ENCODE measurements at regions not wholly inside any gene's neighbourhood (a gene's known extent, or its start where the extent isn't known, plus 50 kb on each side); places are given as distances from the start of the nearest gene placed in this dataset.

DNA sequence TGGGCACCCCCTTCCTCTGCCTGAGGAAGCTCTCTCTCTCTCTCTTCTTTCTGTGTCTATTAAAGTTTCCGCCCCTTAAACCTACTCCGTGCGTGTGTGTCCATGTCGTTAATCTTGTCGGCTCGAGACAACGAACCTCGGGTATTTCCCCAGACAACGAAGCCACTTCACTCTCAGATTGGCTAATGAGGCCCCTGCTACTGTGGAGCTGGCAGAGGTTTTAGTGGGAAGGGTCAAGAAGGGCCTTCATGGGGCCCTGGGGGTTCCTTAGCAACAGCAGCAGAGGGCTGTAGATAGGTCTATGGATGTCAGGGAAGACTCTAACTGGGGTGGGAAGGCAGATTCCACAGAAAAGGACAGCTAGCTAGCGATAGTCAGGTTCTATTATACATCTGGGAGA is 239.8 kb upstream of the RAB4A start:
- no peak for DNase-seq (ENCODE audit: low spot score)
- TF ChIP-seq, protein P1, sequence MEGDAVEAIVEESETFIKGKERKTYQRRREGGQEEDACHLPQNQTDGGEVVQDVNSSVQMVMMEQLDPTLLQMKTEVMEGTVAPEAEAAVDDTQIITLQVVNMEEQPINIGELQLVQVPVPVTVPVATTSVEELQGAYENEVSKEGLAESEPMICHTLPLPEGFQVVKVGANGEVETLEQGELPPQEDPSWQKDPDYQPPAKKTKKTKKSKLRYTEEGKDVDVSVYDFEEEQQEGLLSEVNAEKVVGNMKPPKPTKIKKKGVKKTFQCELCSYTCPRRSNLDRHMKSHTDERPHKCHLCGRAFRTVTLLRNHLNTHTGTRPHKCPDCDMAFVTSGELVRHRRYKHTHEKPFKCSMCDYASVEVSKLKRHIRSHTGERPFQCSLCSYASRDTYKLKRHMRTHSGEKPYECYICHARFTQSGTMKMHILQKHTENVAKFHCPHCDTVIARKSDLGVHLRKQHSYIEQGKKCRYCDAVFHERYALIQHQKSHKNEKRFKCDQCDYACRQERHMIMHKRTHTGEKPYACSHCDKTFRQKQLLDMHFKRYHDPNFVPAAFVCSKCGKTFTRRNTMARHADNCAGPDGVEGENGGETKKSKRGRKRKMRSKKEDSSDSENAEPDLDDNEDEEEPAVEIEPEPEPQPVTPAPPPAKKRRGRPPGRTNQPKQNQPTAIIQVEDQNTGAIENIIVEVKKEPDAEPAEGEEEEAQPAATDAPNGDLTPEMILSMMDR (IDR thresholded peaks at IDR 0.05; ENCODE audit: extremely low read depth, missing control alignments), result no peak

DNA sequence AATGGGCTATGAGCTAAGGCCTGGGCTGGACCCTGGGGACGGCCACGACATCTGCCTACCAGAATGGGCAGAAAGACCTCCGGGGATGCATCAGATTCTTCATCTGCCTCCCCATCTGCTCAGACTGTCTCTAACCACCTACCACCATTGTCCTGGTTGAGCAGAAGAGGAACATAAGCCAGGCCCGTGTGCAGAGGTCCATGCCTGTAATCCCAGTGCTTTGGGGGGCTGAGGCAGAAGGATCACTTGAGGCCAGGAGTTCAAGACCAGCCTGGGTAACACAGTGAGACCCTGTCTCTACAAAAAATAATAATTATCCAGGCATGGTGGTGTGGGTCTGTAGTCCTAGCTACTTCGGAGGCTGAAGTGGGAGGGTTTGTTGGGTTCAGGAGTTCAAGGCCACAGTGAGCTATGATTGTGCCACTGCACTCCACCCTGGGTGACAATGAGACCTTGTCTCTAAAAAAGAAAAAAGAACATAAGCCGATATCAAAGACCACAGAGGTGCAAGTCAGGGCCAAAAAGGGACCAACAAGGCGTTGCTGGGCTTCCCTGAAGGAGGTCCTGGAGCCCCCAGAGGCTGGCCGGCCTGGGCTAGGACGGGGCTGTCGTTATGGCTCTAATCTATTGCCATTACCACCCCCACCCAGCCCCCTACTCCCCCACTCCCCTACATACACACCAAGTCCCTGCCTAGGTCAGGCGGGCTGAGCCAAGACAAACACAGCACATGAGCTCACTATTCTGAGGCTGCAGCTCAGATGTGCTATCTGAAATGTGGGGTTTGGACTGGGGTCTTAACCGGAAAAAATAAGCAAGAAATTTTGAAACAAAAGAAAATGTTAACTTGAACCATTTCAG is 239.2 kb upstream of the RAB4A start:
- DNase-seq (ENCODE audit: low spot score), result no peak
- TF ChIP-seq, protein P1 (IDR thresholded peaks at IDR 0.05; ENCODE audit: extremely low read depth, missing control alignments), result no peak

DNA sequence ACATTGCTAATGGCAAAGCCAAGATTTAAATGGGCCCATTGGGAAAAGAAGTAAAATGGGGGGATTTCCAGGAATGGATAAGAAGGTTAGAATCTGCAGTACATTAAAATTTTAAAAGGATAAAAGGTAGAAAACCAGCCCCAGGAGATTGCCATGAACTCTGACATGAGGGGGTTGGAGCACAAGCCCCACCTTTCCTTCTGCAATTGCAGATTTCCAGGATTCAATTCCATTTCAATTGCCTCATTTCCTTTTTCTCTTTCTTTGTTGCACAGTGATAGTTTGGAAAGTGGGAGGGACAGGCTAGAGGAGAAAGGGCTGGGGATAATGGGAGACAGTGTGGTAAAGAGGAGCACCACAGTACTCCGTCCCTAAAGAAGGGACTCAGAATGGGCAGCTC is 238.5 kb upstream of the RAB4A start:
- no peak for DNase-seq (ENCODE audit: low spot score)
- TF ChIP-seq, protein P1 (IDR thresholded peaks at IDR 0.05; ENCODE audit: extremely low read depth, missing control alignments), result no peak

DNA sequence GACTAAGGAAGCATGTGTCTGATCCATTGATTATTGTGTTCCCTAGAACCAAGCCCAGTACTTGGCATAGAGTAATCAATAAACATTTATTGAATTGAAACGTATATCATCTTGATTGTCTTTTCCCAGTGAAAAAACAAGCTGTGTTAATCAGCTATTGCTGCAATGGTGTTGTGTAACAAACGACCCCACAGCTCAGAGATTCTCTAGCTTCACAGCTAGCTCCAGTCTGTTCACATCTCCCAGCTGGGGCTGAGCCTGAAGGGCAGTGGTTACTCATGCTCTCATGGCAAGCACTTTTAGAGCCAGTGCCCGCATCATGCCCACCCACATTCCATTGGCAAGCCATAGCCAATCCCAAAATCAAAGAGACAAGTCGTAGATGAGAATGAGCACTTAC is 237.4 kb upstream of the RAB4A start:
- DNase-seq (ENCODE audit: low spot score), result no peak
- TF ChIP-seq, protein P1 (IDR thresholded peaks at IDR 0.05; ENCODE audit: extremely low read depth, missing control alignments), result no peak

DNA sequence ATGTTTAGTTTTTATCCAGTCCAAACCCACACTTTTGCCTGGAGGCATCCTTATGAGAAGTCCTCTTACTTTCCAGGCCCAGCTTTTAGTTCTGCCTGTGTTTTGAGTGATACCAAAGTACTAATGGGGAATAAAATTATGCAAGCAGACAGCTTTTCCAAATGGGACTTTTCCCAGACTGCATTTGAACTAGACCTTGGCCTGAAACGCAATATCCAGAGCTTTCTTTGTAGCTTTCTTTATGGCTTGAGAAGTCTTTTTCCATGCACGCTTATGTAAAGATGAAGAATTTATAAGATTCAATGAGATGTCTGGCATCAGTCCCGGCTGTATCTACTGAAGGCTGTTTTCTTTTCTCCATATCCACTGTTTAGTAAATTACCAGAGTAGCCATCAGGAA is 236.6 kb upstream of the RAB4A start:
- TF ChIP-seq, protein P1 (IDR thresholded peaks at IDR 0.05; ENCODE audit: extremely low read depth, missing control alignments), result no peak
- no peak for DNase-seq (ENCODE audit: low spot score)

DNA sequence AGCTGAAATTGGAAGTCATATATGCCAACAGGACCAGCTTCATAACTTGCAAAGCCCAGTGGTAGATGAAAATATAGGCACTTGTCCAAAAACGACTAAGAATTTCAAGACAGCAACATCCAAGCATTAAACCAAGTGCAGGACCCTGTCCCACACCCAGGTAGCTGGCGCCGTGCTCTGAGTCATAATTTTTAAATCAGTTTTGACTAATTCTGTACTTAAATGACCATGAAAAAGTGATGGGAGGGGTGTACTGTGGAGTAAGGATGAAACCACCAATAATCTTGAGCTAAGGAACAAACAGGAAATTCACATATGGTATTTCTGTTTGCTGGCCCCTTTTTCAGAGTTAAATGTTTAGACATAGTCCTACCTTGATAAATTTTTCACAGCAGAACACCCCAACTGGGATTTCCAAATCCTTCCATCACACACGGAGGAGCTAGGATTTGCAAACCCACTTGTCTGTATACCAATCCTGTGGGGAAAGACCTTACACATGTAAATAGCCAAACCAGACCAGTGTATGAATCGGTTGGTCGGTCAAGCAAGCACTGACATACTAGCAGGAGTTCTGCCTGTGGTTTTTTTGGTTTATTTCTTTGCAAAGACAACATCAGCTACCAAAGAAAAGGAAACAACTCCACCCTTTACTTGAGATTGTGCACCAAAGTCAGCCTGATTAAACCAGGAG is 235.7 kb upstream of the RAB4A start:
- DNase-seq (ENCODE audit: low spot score), result peak; percentile 65
- TF ChIP-seq, protein P1 (IDR thresholded peaks at IDR 0.05; ENCODE audit: extremely low read depth, missing control alignments), result no peak

DNA sequence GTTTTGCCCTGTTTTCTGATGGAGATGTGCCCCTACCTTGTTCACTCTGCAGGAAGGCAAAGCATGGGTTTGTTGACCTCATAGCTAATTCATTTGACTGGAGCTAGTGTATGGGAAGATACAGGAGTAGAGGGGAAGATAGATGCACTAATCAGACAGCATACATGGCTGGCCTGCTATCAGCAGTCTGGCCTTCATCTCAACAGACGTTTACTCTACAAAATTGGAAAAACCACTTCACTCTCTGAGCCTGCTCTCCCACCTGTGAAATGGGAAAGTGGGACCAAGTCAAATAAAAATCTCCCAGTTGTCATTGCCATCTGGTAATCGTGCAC is 235.2 kb upstream of the RAB4A start:
- TF ChIP-seq, protein P1 (IDR thresholded peaks at IDR 0.05; ENCODE audit: extremely low read depth, missing control alignments), result no peak
- no peak for DNase-seq (ENCODE audit: low spot score)

All from GM20000 (cell line).